ENCODE measurements at regions not wholly inside any gene's neighbourhood (a gene's known extent, or its start where the extent isn't known, plus 50 kb on each side); places are given as distances from the start of the nearest gene placed in this dataset.
"Not testable (repeated sequence)": the region's sequence is repeated elsewhere in the genome, so short reads cannot be mapped to it uniquely, and the experiment has no call there.

GRCh38 chr10:56298941-56299340 is 62.1 kb downstream of the ZWINT start:
- DNase-seq (ENCODE audit: low spot score) = no peak

GRCh38 chr10:56296618-56297017 is 64.4 kb downstream of the ZWINT start:
- DNase-seq (ENCODE audit: low spot score) = no peak

GRCh38 chr10:56288403-56288802 is 72.7 kb downstream of the ZWINT start:
- no peak for DNase-seq (ENCODE audit: low spot score)

GRCh38 chr10:56286096-56286495 is 75.0 kb downstream of the ZWINT start:
- no peak for DNase-seq (ENCODE audit: low spot score)

- DNase-seq (ENCODE audit: low spot score) = no peak
These were observed 81.8 kb downstream of the ZWINT start for GRCh38 chr10:56279270-56279669.

GRCh38 chr10:56269181-56269580 is 91.9 kb downstream of the ZWINT start:
- DNase-seq (ENCODE audit: low spot score) = peak; percentile 13

GRCh38 chr10:56266120-56266519 is 94.9 kb downstream of the ZWINT start:
- no peak for DNase-seq (ENCODE audit: low spot score)

GRCh38 chr10:56258991-56259390 is 102.1 kb downstream of the ZWINT start:
- DNase-seq (ENCODE audit: low spot score) = no peak

GRCh38 chr10:56258378-56258777 is 102.7 kb downstream of the ZWINT start:
- no peak for DNase-seq (ENCODE audit: low spot score)

GRCh38 chr10:56255298-56255697 is 105.8 kb downstream of the ZWINT start:
- no peak for DNase-seq (ENCODE audit: low spot score)

GRCh38 chr10:56240471-56240870 is 120.6 kb downstream of the ZWINT start:
- DNase-seq (ENCODE audit: low spot score) = no peak

- peak; percentile 45 for DNase-seq (ENCODE audit: low spot score)
These were observed 129.6 kb downstream of the ZWINT start for GRCh38 chr10:56231436-56231835.

- no peak for DNase-seq (ENCODE audit: low spot score)
These were observed 138.8 kb downstream of the ZWINT start for GRCh38 chr10:56222237-56222636.

GRCh38 chr10:56212951-56213350 is 148.1 kb downstream of the ZWINT start:
- no peak for DNase-seq (ENCODE audit: low spot score)

GRCh38 chr10:56181607-56182006 is 179.5 kb downstream of the ZWINT start:
- no peak for DNase-seq (ENCODE audit: low spot score)

GRCh38 chr10:56178210-56178609 is 182.8 kb downstream of the ZWINT start:
- no peak for DNase-seq (ENCODE audit: low spot score)

GRCh38 chr10:56155091-56155513 is 206.0 kb downstream of the ZWINT start:
- DNase-seq (ENCODE audit: low spot score) = not testable (repeated sequence)

- no peak for DNase-seq (ENCODE audit: low spot score)
These were observed 214.3 kb downstream of the ZWINT start for GRCh38 chr10:56146806-56147205.

- no peak for DNase-seq (ENCODE audit: low spot score)
These were observed 218.8 kb downstream of the ZWINT start for GRCh38 chr10:56142092-56142728.

GRCh38 chr10:56139405-56139804 is 221.7 kb downstream of the ZWINT start:
- no peak for DNase-seq (ENCODE audit: low spot score)

- DNase-seq (ENCODE audit: low spot score) = no peak
These were observed 225.2 kb downstream of the ZWINT start for GRCh38 chr10:56135828-56136227.

GRCh38 chr10:56123247-56123646 is 237.8 kb downstream of the ZWINT start:
- DNase-seq (ENCODE audit: low spot score) = no peak

GRCh38 chr10:56116684-56117083 is 244.4 kb downstream of the ZWINT start:
- peak; percentile 31 for DNase-seq (ENCODE audit: low spot score)

- DNase-seq (ENCODE audit: low spot score) = no peak
These were observed 251.6 kb downstream of the ZWINT start for GRCh38 chr10:56109454-56109853.

All from RKO (cell line).